Type B pancreatic cell (in vitro differentiated cells): ENCODE measurements at regions not wholly inside any gene's neighbourhood (a gene's known extent, or its start where the extent isn't known, plus 50 kb on each side); places are given as distances from the start of the nearest gene placed in this dataset.

ENCODE experiments used
- DNase-seq: peaks from one replicate; pipeline ENCODE4 v3.0.0; 2021; ENCODE audit warnings: mixed read lengths; ENCODE audit not compliant: unreplicated experiment; ENCODE audit errors: extremely low spot score
- H3K27ac Mint-ChIP-seq: 2 replicates; pipeline ENCODE4 v1.8.0; 2021; ENCODE audit warnings: mild to moderate bottlenecking, mixed read lengths
- H3K27me3 Mint-ChIP-seq: 2 replicates; pipeline ENCODE4 v1.8.0; 2021; ENCODE audit warnings: mixed read lengths
- H3K36me3 Mint-ChIP-seq: 2 replicates; pipeline ENCODE4 v1.8.0; 2021; ENCODE audit warnings: mixed read lengths
- H3K4me1 Mint-ChIP-seq: one replicate; pipeline ENCODE4 v1.8.0; 2021; ENCODE audit warnings: mixed read lengths; ENCODE audit not compliant: unreplicated experiment
- H3K4me3 Mint-ChIP-seq: 2 replicates; pipeline ENCODE4 v1.8.0; 2021; ENCODE audit warnings: mild to moderate bottlenecking, mixed read lengths
- H3K9me3 Mint-ChIP-seq: 2 replicates; pipeline ENCODE4 v1.8.0; 2021; ENCODE audit warnings: mixed read lengths
- CTCF ChIP-seq: fragments of 200-600 bp; sonication (generic); conservative IDR thresholded peaks from 2 replicates; pipeline ENCODE4 v1.5.0; 2021; ENCODE audit warnings: antibody characterized with exemption, mild to moderate bottlenecking

GRCh38 chr10:118871244-118871865, 116.6 kb upstream of the CACUL1 start:
- Mint-ChIP-seq H3K9me3 (no peaks in the 10 kb centered on the region), H3K27ac (no peak overlapping the region), H3K27me3 (peaks cover 7% of the 10 kb centered on the region), H3K36me3 (no peaks in the 10 kb centered on the region), H3K4me3 (no peak overlapping the region), H3K4me1 (peaks cover 17% of the 10 kb centered on the region)
- DNase-seq = no peak
- TF ChIP-seq CTCF = no peak

GRCh38 chr10:118873091-118873737, 118.4 kb upstream of the CACUL1 start:
- no peak for DNase-seq
- H3K36me3 Mint-ChIP-seq = no peaks in the 10 kb centered on the region
- no peak for TF ChIP-seq CTCF
- peaks cover 15% of the 10 kb centered on the region for H3K4me1 Mint-ChIP-seq
- H3K4me3 Mint-ChIP-seq = no peak overlapping the region
- no peaks in the 10 kb centered on the region for H3K9me3 Mint-ChIP-seq
- H3K27me3 Mint-ChIP-seq = peaks cover 4% of the 10 kb centered on the region
- no peak overlapping the region for H3K27ac Mint-ChIP-seq

GRCh38 chr10:118873738-118874105, 119.0 kb upstream of the CACUL1 start:
- Mint-ChIP-seq H3K27me3 (peaks cover 4% of the 10 kb centered on the region), H3K4me1 (peaks cover 15% of the 10 kb centered on the region), H3K27ac (no peak overlapping the region), H3K9me3 (no peaks in the 10 kb centered on the region), H3K4me3 (no peak overlapping the region), H3K36me3 (no peaks in the 10 kb centered on the region)
- no peak for DNase-seq
- no peak for TF ChIP-seq CTCF

- Mint-ChIP-seq H3K27ac (no peak overlapping the region), H3K36me3 (no peaks in the 10 kb centered on the region), H3K27me3 (peaks cover 4% of the 10 kb centered on the region), H3K9me3 (no peaks in the 10 kb centered on the region), H3K4me1 (peaks cover 15% of the 10 kb centered on the region), H3K4me3 (no peak overlapping the region)
- no peak for DNase-seq
- TF ChIP-seq CTCF = no peak
These were observed 119.4 kb upstream of the CACUL1 start for GRCh38 chr10:118874171-118874570.

GRCh38 chr10:118875087-118875486, 120.3 kb upstream of the CACUL1 start:
- no peak overlapping the region for H3K4me3 Mint-ChIP-seq
- no peak for TF ChIP-seq CTCF
- DNase-seq = no peak
- H3K27ac Mint-ChIP-seq = no peak overlapping the region
- no peaks in the 10 kb centered on the region for H3K9me3 Mint-ChIP-seq
- no peaks in the 10 kb centered on the region for H3K36me3 Mint-ChIP-seq
- H3K4me1 Mint-ChIP-seq = peaks cover 15% of the 10 kb centered on the region
- peaks cover 4% of the 10 kb centered on the region for H3K27me3 Mint-ChIP-seq
